ENCODE measurements at regions not wholly inside any gene's neighbourhood (a gene's known extent, or its start where the extent isn't known, plus 50 kb on each side); places are given as distances from the start of the nearest gene placed in this dataset.

- no peaks in the 10 kb centered on the region for H3F3A ChIP-seq (ENCODE audit: low read length, unreplicated experiment)
- BruUV-seq (replicated peaks), result no TSS peak
- no peaks in the 10 kb centered on the region for H3K79me2 ChIP-seq (ENCODE audit: low read length)
- intact Hi-C loops (cut with micrococcal nuclease), result no loop called here
- no peaks in the 10 kb centered on the region for H3K36me3 ChIP-seq (ENCODE audit: low read depth, low read length)
- peaks cover 17% of the 10 kb centered on the region for H3K27me3 ChIP-seq (ENCODE audit: low read length)
- H3K27ac ChIP-seq (ENCODE audit: low read length), result no peak overlapping the region
- no peak overlapping the region for H2AFZ ChIP-seq (ENCODE audit: low read length)
- no peak for ATAC-seq
- no peak for TF ChIP-seq EZH2 (IDR thresholded peaks at IDR 0.05; ENCODE audit: low read length, unreplicated experiment)
- no peaks in the 10 kb centered on the region for H3K9me2 ChIP-seq (replicated peaks; ENCODE audit: low read length)
- H3K4me3 ChIP-seq (ENCODE audit: low read length), result no peak overlapping the region
- H4K20me1 ChIP-seq (ENCODE audit: low read length), result no peaks in the 10 kb centered on the region
- POLR2A ChIA-PET (ENCODE audit: unreplicated experiment), result no interaction called here
- H3K9ac ChIP-seq (ENCODE audit: low read length), result no peak overlapping the region
- no peaks in the 10 kb centered on the region for H3K9me3 ChIP-seq (ENCODE audit: low read length)
- H3K4me2 ChIP-seq (ENCODE audit: low read length), result no peak overlapping the region
- no peaks in the 10 kb centered on the region for H3K4me1 ChIP-seq (ENCODE audit: insufficient read depth, low read length)
- CTCF ChIA-PET, result no interaction called here
- DNase-seq, result no peak
These were observed 70.2 kb upstream of the TUT7 start for GRCh38 chr9:86424251-86424891.

GRCh38 chr9:86413971-86414880 lies 60.0 kb upstream of the TUT7 start:
- H3K79me2 ChIP-seq (ENCODE audit: low read length), result no peaks in the 10 kb centered on the region
- POLR2A ChIA-PET (ENCODE audit: unreplicated experiment), result interaction anchor here (0.7 kb wide), 1 partner anchor 54 kb away, joined by 3 read pairs; no protein-coding TSS in a partner anchor
- no peaks in the 10 kb centered on the region for H3K9me2 ChIP-seq (replicated peaks; ENCODE audit: low read length)
- H3K36me3 ChIP-seq (ENCODE audit: low read depth, low read length), result no peaks in the 10 kb centered on the region
- H3K4me3 ChIP-seq (ENCODE audit: low read length), result no peak overlapping the region
- no peak overlapping the region for H2AFZ ChIP-seq (ENCODE audit: low read length)
- H3K9me3 ChIP-seq (ENCODE audit: low read length), result no peaks in the 10 kb centered on the region
- no peak for ATAC-seq
- no peak overlapping the region for H3K4me2 ChIP-seq (ENCODE audit: low read length)
- TF ChIP-seq EZH2phosphoT487 (IDR thresholded peaks at IDR 0.05; ENCODE audit: borderline replicate concordance, low read length) (no peak), CTCF (conservative IDR thresholded peaks at IDR 0.05; ENCODE audit: low read depth, low read length) (peak; percentile 72), EZH2 (IDR thresholded peaks at IDR 0.05; ENCODE audit: low read length, unreplicated experiment) (no peak)
- no peaks in the 10 kb centered on the region for H4K20me1 ChIP-seq (ENCODE audit: low read length)
- peak; percentile 40 for DNase-seq
- H3F3A ChIP-seq (ENCODE audit: low read length, unreplicated experiment), result no peaks in the 10 kb centered on the region
- no peak overlapping the region for H3K9ac ChIP-seq (ENCODE audit: low read length)
- H3K27ac ChIP-seq (ENCODE audit: low read length), result no peak overlapping the region
- intact Hi-C loops (cut with micrococcal nuclease), result loop anchor here (1.0 to 5.0 kb wide), 2 partner anchors 910 to 923 kb away; no protein-coding TSS in a partner anchor
- H3K27me3 ChIP-seq (ENCODE audit: low read length), result peaks cover 12% of the 10 kb centered on the region; the same call in 1 of the 2 replicates
- CTCF ChIA-PET, result interaction anchor here (0.6 to 0.7 kb wide), 2 partner anchors 176 to 911 kb away, joined by 3 to 4 read pairs; no protein-coding TSS in a partner anchor
- BruUV-seq (replicated peaks), result no TSS peak
- H3K4me1 ChIP-seq (ENCODE audit: insufficient read depth, low read length), result no peaks in the 10 kb centered on the region

- DNase-seq (no peak), ATAC-seq (no peak)
- intact Hi-C loops (cut with micrococcal nuclease), result loop anchor here (5.0 kb wide), 1 partner anchor 927 kb away; no protein-coding TSS in a partner anchor
- H3K4me3 ChIP-seq (ENCODE audit: low read length), result no peak overlapping the region
- POLR2A ChIA-PET (ENCODE audit: unreplicated experiment), result no interaction called here
- H3K27ac ChIP-seq (ENCODE audit: low read length), result no peak overlapping the region
- no peaks in the 10 kb centered on the region for H4K20me1 ChIP-seq (ENCODE audit: low read length)
- H3K79me2 ChIP-seq (ENCODE audit: low read length), result no peaks in the 10 kb centered on the region
- TF ChIP-seq EZH2 (IDR thresholded peaks at IDR 0.05; ENCODE audit: low read length, unreplicated experiment) (no peak), EZH2phosphoT487 (IDR thresholded peaks at IDR 0.05; ENCODE audit: borderline replicate concordance, low read length) (no peak), CTCF (conservative IDR thresholded peaks at IDR 0.05; ENCODE audit: low read depth, low read length) (no peak)
- no peaks in the 10 kb centered on the region for H3K27me3 ChIP-seq (ENCODE audit: low read length)
- CTCF ChIA-PET, result no interaction called here
- H3K9me3 ChIP-seq (ENCODE audit: low read length), result no peaks in the 10 kb centered on the region
- no peak overlapping the region for H3K4me2 ChIP-seq (ENCODE audit: low read length)
- BruUV-seq (replicated peaks), result no TSS peak
- no peaks in the 10 kb centered on the region for H3K36me3 ChIP-seq (ENCODE audit: low read depth, low read length)
- H3K4me1 ChIP-seq (ENCODE audit: insufficient read depth, low read length), result peaks cover 20% of the 10 kb centered on the region
- no peak overlapping the region for H3K9ac ChIP-seq (ENCODE audit: low read length)
- H3F3A ChIP-seq (ENCODE audit: low read length, unreplicated experiment), result no peaks in the 10 kb centered on the region
- no peak overlapping the region for H2AFZ ChIP-seq (ENCODE audit: low read length)
- no peaks in the 10 kb centered on the region for H3K9me2 ChIP-seq (replicated peaks; ENCODE audit: low read length)
These were observed 56.1 kb upstream of the TUT7 start for GRCh38 chr9:86410281-86410680.

Data from PC-3 (cell line).